GM21619 (cell line): ENCODE measurements at regions not wholly inside any gene's neighbourhood (a gene's known extent, or its start where the extent isn't known, plus 50 kb on each side); places are given as distances from the start of the nearest gene placed in this dataset.

Source experiments
- ATAC-seq: cut with Tn5 transposase; IDR thresholded peaks from one replicate; pipeline ENCODE4 v1.9.1; 2021; ENCODE audit not compliant: unreplicated experiment

GRCh38 chr10:70966646-70967553 lies 78.5 kb upstream of the PCBD1 start:
- ATAC-seq: no peak

- ATAC-seq: no peak
Measured at GRCh38 chr10:70967591-70968587, 79.5 kb upstream of the PCBD1 start.

- ATAC-seq: no peak
Measured at GRCh38 chr10:70969188-70969587, 80.8 kb upstream of the PCBD1 start.

- ATAC-seq: no peak
Measured at GRCh38 chr10:70970830-70971229, 82.5 kb upstream of the PCBD1 start.

- ATAC-seq: no peak
Measured at GRCh38 chr10:70973275-70973674, 84.9 kb upstream of the PCBD1 start.

- ATAC-seq: no peak
Measured at GRCh38 chr10:70974351-70974901, 86.1 kb upstream of the PCBD1 start.

GRCh38 chr10:70974920-70975319 lies 86.6 kb upstream of the PCBD1 start:
- ATAC-seq: no peak

GRCh38 chr10:70976063-70976695 lies 87.8 kb upstream of the PCBD1 start:
- no peak for ATAC-seq

- no peak for ATAC-seq
Measured at GRCh38 chr10:70977625-70978024, 89.3 kb upstream of the PCBD1 start.

GRCh38 chr10:70978181-70978580 lies 89.8 kb upstream of the PCBD1 start:
- ATAC-seq: no peak

GRCh38 chr10:70978816-70979480 lies 90.6 kb upstream of the PCBD1 start:
- ATAC-seq: no peak

GRCh38 chr10:70980687-70981086 lies 92.3 kb upstream of the PCBD1 start:
- no peak for ATAC-seq

GRCh38 chr10:70981171-70981836 lies 92.9 kb upstream of the PCBD1 start:
- ATAC-seq: no peak

GRCh38 chr10:70981936-70982335 lies 93.6 kb upstream of the PCBD1 start:
- no peak for ATAC-seq

- peak; percentile 65 for ATAC-seq
Measured at GRCh38 chr10:70982443-70982842, 94.1 kb upstream of the PCBD1 start.

- ATAC-seq: no peak
Measured at GRCh38 chr10:70984986-70985722, 96.8 kb upstream of the PCBD1 start.

GRCh38 chr10:70985824-70986622 lies 97.7 kb upstream of the PCBD1 start:
- ATAC-seq: no peak

- ATAC-seq: no peak
Measured at GRCh38 chr10:70986623-70986950, 98.2 kb upstream of the PCBD1 start.
